ENCODE measurements at regions not wholly inside any gene's neighbourhood (a gene's known extent, or its start where the extent isn't known, plus 50 kb on each side); places are given as distances from the start of the nearest gene placed in this dataset.

DNA sequence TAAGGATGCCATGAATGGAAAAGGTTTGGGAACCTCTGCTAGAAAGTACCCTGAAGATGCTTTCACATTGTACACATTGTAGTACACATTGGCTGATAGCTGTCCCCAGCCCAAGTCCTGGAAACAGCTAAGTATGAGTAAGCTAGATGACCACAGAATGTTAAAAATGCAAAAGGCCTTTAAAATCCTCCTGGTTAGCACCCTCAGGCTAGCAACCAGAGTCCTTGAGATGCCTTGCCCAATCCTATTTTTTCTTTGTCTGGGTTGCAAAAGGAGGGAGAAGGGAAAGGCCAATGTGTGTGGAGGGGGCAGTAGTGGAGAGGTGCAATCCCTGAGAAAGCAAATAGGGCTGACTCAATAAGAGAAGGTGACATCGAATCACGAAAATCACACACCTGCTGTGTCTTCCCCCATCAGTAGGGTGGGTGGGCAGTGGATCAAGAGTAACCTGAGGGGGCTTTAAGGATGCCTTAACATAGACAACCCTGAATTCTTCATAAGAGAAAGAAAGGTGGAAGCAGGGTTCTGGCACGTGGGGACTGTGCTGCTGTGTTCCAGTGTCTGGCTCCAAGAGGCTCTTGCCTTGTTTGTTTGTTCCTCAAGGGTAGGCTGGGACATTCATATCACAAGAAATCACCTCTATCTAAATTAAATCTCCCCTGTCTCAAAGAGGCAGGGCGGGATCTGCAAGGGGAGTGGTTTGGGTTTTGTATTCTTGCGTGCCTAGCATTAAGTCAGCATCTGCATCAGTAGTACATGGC lies 266.2 kb upstream of the PLXNA2 start:
- DNase-seq: no peak
- WGBS, 2 donors: 67 to 76% methylated on average over 5 of the region's 5 CpGs
- intact Hi-C loops (cut with DNase I): no loop called here
- H3K9me3 ChIP-seq: no peaks in the 10 kb centered on the region
- H3K27me3 ChIP-seq: no peaks in the 10 kb centered on the region
- no peak for ATAC-seq
- H3K4me3 ChIP-seq: no peak overlapping the region
- TF ChIP-seq, protein P1, sequence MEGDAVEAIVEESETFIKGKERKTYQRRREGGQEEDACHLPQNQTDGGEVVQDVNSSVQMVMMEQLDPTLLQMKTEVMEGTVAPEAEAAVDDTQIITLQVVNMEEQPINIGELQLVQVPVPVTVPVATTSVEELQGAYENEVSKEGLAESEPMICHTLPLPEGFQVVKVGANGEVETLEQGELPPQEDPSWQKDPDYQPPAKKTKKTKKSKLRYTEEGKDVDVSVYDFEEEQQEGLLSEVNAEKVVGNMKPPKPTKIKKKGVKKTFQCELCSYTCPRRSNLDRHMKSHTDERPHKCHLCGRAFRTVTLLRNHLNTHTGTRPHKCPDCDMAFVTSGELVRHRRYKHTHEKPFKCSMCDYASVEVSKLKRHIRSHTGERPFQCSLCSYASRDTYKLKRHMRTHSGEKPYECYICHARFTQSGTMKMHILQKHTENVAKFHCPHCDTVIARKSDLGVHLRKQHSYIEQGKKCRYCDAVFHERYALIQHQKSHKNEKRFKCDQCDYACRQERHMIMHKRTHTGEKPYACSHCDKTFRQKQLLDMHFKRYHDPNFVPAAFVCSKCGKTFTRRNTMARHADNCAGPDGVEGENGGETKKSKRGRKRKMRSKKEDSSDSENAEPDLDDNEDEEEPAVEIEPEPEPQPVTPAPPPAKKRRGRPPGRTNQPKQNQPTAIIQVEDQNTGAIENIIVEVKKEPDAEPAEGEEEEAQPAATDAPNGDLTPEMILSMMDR (IDR thresholded peaks at IDR 0.05): no peak
- no peaks in the 10 kb centered on the region for H3K36me3 ChIP-seq
- no peak overlapping the region for H3K27ac ChIP-seq
- no peaks in the 10 kb centered on the region for H3K4me1 ChIP-seq
- FAIRE-seq: no peak

DNA sequence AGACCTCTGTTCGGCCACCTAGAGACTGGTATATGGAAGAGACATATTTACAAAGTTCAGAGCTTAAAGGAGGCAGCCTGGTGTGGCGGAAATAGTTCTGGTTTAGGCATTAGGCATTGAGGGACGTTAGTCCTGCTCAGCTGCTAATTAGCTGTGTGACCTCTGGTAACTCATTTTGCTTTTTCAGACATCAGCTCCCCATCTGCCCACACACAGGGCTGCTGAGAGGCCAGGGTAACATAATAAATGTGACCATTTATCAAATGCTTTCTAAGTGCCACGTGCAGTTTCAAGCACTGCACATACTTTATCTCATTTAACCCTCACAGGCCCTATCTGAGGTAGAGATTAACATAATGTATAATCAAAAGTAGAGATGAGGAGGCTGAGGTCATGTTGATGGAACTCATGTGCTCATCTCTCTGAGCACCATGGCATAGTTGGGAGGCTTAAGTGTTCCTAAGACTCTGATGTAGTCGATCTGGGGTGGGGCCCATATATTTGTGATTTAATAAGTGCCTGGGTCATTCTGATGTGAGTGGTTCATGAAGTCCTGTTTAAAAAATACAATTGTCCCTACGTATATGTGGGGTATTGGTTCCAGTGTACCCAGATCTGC lies 267.2 kb upstream of the PLXNA2 start:
- TF ChIP-seq, protein P1 (IDR thresholded peaks at IDR 0.05): no peak
- FAIRE-seq: no peak
- no peaks in the 10 kb centered on the region for H3K9me3 ChIP-seq
- H3K4me3 ChIP-seq: no peak overlapping the region
- DNase-seq: no peak
- intact Hi-C loops (cut with DNase I): no loop called here
- ATAC-seq: no peak
- no peaks in the 10 kb centered on the region for H3K4me1 ChIP-seq
- 40 to 48% methylated on average over 6 of the region's 6 CpGs for WGBS, 2 donors
- no peaks in the 10 kb centered on the region for H3K27me3 ChIP-seq
- no peaks in the 10 kb centered on the region for H3K36me3 ChIP-seq
- no peak overlapping the region for H3K27ac ChIP-seq

DNA sequence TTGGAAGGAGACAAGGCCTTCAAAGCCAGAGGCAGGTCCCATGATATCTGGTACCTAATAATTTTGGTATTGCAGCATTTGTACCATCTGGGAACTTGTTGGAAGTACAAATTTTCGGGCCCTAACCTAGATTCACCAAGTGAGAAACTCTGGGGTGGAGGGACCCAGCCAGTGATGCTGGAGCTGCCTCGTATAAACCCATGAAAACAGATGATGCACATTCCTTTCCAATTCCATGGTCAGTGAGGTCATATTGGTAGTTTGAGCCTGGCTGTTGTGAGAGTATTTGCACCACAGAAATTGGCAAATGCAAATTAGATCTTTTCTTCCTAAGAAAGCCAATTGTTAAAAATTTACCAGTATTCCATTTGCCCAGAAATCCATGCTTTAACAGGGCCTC lies 269.6 kb upstream of the PLXNA2 start:
- no peaks in the 10 kb centered on the region for H3K36me3 ChIP-seq
- intact Hi-C loops (cut with DNase I): no loop called here
- TF ChIP-seq, protein P1 (IDR thresholded peaks at IDR 0.05): no peak
- DNase-seq (no peak), FAIRE-seq (no peak), ATAC-seq (no peak)
- H3K9me3 ChIP-seq: no peaks in the 10 kb centered on the region
- no peaks in the 10 kb centered on the region for H3K4me1 ChIP-seq
- H3K27ac ChIP-seq: no peak overlapping the region
- no peaks in the 10 kb centered on the region for H3K27me3 ChIP-seq
- H3K4me3 ChIP-seq: no peak overlapping the region
- 67 to 74% methylated on average over 2 of the region's 2 CpGs for WGBS, 2 donors

DNA sequence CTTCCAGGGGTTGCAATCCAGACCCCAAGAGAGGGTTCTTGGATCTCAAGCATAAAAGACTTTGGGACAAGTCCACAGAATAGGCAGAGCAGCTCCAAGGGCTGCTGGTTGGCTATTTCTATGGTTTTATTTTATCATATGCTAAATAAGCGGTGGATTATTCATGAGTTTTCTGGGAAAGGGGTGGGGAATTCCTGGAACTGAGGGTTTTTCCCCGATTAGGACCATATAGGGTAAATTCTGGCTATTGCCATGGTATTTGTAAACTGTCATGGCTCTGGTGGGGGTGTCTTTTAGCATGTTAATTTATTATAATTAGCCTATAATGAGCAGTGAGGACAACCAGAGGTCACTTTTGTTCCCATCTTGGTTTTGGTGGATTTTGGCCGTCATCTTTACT lies 270.9 kb upstream of the PLXNA2 start:
- H3K27ac ChIP-seq: no peak overlapping the region
- intact Hi-C loops (cut with DNase I): no loop called here
- H3K36me3 ChIP-seq: no peaks in the 10 kb centered on the region

More for the DNA sequence above, 270.9 kb upstream of the PLXNA2 start:
- TF ChIP-seq, protein P1 (IDR thresholded peaks at IDR 0.05): no peak
- H3K4me3 ChIP-seq: no peak overlapping the region
- DNase-seq (no peak), FAIRE-seq (no peak), ATAC-seq (no peak)
- no peaks in the 10 kb centered on the region for H3K9me3 ChIP-seq
- WGBS, 2 donors: 68 to 74% methylated on average over 3 of the region's 3 CpGs
- H3K4me1 ChIP-seq: no peaks in the 10 kb centered on the region
- H3K27me3 ChIP-seq: no peaks in the 10 kb centered on the region
